ENCODE measurements at regions not wholly inside any gene's neighbourhood (a gene's known extent, or its start where the extent isn't known, plus 50 kb on each side); places are given as distances from the start of the nearest gene placed in this dataset.
A peak's percentile ranks its signal among the peaks of the same experiment; 100 is the strongest.

GRCh38 chr2:156192468-156192867 is 140.1 kb downstream of the NR4A2 start:
- DNase-seq = no peak
- no peak overlapping the region for H2BK20ac ChIP-seq (ENCODE audit: low read depth, low read length)
- H3K36me3 ChIP-seq (ENCODE audit: control insufficient read depth, insufficient read depth, low read length) = no peaks in the 10 kb centered on the region
- dilution Hi-C loops (cut with HindIII; ENCODE audit: low sequenced_read_pairs, unreplicated experiment) = no loop called here
- H3K4me1 ChIP-seq (ENCODE audit: control insufficient read depth, insufficient read depth, low read length) = no peaks in the 10 kb centered on the region
- H3K56ac ChIP-seq (ENCODE audit: extremely low read depth, insufficient read depth, low read length) = no peak overlapping the region
- no peak overlapping the region for H3K9ac ChIP-seq (ENCODE audit: low read depth, low read length)
- no peak overlapping the region for H3K4ac ChIP-seq (ENCODE audit: low read depth, low read length)
- no peak overlapping the region for H3K27ac ChIP-seq (ENCODE audit: insufficient read depth, low read length)
- no peaks in the 10 kb centered on the region for H3K79me1 ChIP-seq (ENCODE audit: low read depth in 1 of 2, low read length in 2 of 2)
- no peak overlapping the region for H4K8ac ChIP-seq (ENCODE audit: low read depth in 2 of 2, low read length in 2 of 2)
- TF ChIP-seq FOS (IDR thresholded peaks at IDR 0.05; ENCODE audit: low read depth, low read length) = no peak
- TF ChIP-seq CEBPB (IDR thresholded peaks at IDR 0.05; ENCODE audit: low read depth, low read length) = no peak
- no peak for TF ChIP-seq BHLHE40 (IDR thresholded peaks at IDR 0.05; ENCODE audit: low read depth, low read length)
- no peak for TF ChIP-seq POLR2A (IDR thresholded peaks at IDR 0.05; ENCODE audit: low read depth, low read length)
- TF ChIP-seq RCOR1 (IDR thresholded peaks at IDR 0.05; ENCODE audit: insufficient replicate concordance, low read length) = no peak
- TF ChIP-seq RAD21 (IDR thresholded peaks at IDR 0.05; ENCODE audit: low read length) = no peak
- no peak for TF ChIP-seq MAFK (IDR thresholded peaks at IDR 0.05; ENCODE audit: low read depth, low read length)
- no peak for TF ChIP-seq CHD1 (IDR thresholded peaks at IDR 0.05; ENCODE audit: low read depth, low read length)
- TF ChIP-seq SMC3 (IDR thresholded peaks at IDR 0.05; ENCODE audit: low read depth, low read length) = peak; percentile 20
- TF ChIP-seq, protein P1, sequence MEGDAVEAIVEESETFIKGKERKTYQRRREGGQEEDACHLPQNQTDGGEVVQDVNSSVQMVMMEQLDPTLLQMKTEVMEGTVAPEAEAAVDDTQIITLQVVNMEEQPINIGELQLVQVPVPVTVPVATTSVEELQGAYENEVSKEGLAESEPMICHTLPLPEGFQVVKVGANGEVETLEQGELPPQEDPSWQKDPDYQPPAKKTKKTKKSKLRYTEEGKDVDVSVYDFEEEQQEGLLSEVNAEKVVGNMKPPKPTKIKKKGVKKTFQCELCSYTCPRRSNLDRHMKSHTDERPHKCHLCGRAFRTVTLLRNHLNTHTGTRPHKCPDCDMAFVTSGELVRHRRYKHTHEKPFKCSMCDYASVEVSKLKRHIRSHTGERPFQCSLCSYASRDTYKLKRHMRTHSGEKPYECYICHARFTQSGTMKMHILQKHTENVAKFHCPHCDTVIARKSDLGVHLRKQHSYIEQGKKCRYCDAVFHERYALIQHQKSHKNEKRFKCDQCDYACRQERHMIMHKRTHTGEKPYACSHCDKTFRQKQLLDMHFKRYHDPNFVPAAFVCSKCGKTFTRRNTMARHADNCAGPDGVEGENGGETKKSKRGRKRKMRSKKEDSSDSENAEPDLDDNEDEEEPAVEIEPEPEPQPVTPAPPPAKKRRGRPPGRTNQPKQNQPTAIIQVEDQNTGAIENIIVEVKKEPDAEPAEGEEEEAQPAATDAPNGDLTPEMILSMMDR (conservative IDR thresholded peaks at IDR 0.05; ENCODE audit: low read depth, low read length) = 0 out of 2 replicates have a peak, but pooled peaks have one; percentile 27
- in situ Hi-C loops (cut with MboI; ENCODE audit: low sequenced_read_pairs) = no loop called here
- H3K23ac ChIP-seq (ENCODE audit: low read depth, low read length) = no peak overlapping the region
- H4K91ac ChIP-seq (ENCODE audit: insufficient read depth, low read depth, low read length) = no peak overlapping the region
- H3K9me1 ChIP-seq (ENCODE audit: insufficient read depth, low read length) = no peaks in the 10 kb centered on the region
- H2AK9ac ChIP-seq (replicated peaks; ENCODE audit: low read depth, low read length, poor library complexity) = no peak overlapping the region
- no TSS peak for BruUV-seq (replicated peaks)
- H3K27me3 ChIP-seq (ENCODE audit: control insufficient read depth, insufficient read depth, low read length) = no peaks in the 10 kb centered on the region
- H2BK15ac ChIP-seq (ENCODE audit: low read depth, low read length) = no peak overlapping the region
- no peak overlapping the region for H3K4me2 ChIP-seq (ENCODE audit: low read depth, low read length)
- H3K14ac ChIP-seq (replicated peaks; ENCODE audit: low read depth, low read length) = no peak overlapping the region
- no peak overlapping the region for H2BK5ac ChIP-seq (ENCODE audit: low read depth, low read length, poor library complexity, severe bottlenecking)
- no peak overlapping the region for H2BK120ac ChIP-seq (ENCODE audit: low read depth, low read length)
- CTCF ChIA-PET = no interaction called here
- no peak overlapping the region for H3K18ac ChIP-seq (ENCODE audit: low read depth, low read length)
- ATAC-seq (ENCODE audit: low read depth) = no peak
- H2AFZ ChIP-seq (replicated peaks; ENCODE audit: low read length, poor library complexity) = no peak overlapping the region
- H4K5ac ChIP-seq (ENCODE audit: low read depth, low read length) = no peak overlapping the region
- no peak overlapping the region for H3K4me3 ChIP-seq (ENCODE audit: insufficient read depth, low read depth, low read length)
- no peaks in the 10 kb centered on the region for H3K9me3 ChIP-seq (ENCODE audit: control insufficient read depth, insufficient read depth, low read length)
- H2AK5ac ChIP-seq (ENCODE audit: low read depth, low read length) = no peak overlapping the region
- POLR2A ChIA-PET (ENCODE audit: unreplicated experiment) = no interaction called here
- intact Hi-C loops (cut with micrococcal nuclease) = loop anchor here (5.0 kb wide), 1 partner anchor 700 kb away; no protein-coding TSS in a partner anchor
- no peaks in the 10 kb centered on the region for H4K20me1 ChIP-seq (ENCODE audit: insufficient read depth, low read length)

Measured in IMR-90 (cell line).